HG03039 (cell line): ENCODE measurements at regions not wholly inside any gene's neighbourhood (a gene's known extent, or its start where the extent isn't known, plus 50 kb on each side); places are given as distances from the start of the nearest gene placed in this dataset.
"Not testable (repeated sequence)": the region's sequence is repeated elsewhere in the genome, so short reads cannot be mapped to it uniquely, and the experiment has no call there.

Experiments used
- ATAC-seq: cut with Tn5 transposase; IDR thresholded peaks from one replicate; pipeline ENCODE4 v1.9.1; 2021; ENCODE audit warnings: mild to moderate bottlenecking, moderate library complexity; ENCODE audit not compliant: unreplicated experiment

GRCh38 chr2:65754219-65754618 lies 321.8 kb upstream of the SPRED2 start:
- no peak for ATAC-seq

- no peak for ATAC-seq
Measured at GRCh38 chr2:65751408-65751807, 319.0 kb upstream of the SPRED2 start.

- no peak for ATAC-seq
Measured at GRCh38 chr2:65749545-65749944, 317.1 kb upstream of the SPRED2 start.

- not testable (repeated sequence) for ATAC-seq
Measured at GRCh38 chr2:65747875-65748274, 315.5 kb upstream of the SPRED2 start.

- ATAC-seq: no peak
Measured at GRCh38 chr2:65746931-65747675, 314.7 kb upstream of the SPRED2 start.

GRCh38 chr2:65744477-65745200 lies 312.2 kb upstream of the SPRED2 start:
- no peak for ATAC-seq

GRCh38 chr2:65742977-65743376 lies 310.6 kb upstream of the SPRED2 start:
- no peak for ATAC-seq

GRCh38 chr2:65739927-65740326 lies 307.5 kb upstream of the SPRED2 start:
- ATAC-seq: no peak

GRCh38 chr2:65737452-65738011 lies 305.1 kb upstream of the SPRED2 start:
- ATAC-seq: no peak

GRCh38 chr2:65731476-65731875 lies 299.1 kb upstream of the SPRED2 start:
- no peak for ATAC-seq

GRCh38 chr2:65730186-65730585 lies 297.8 kb upstream of the SPRED2 start:
- ATAC-seq: no peak

GRCh38 chr2:65729246-65729645 lies 296.8 kb upstream of the SPRED2 start:
- ATAC-seq: no peak

GRCh38 chr2:65728477-65729180 lies 296.2 kb upstream of the SPRED2 start:
- ATAC-seq: no peak

- ATAC-seq: no peak
Measured at GRCh38 chr2:65727816-65728215, 295.4 kb upstream of the SPRED2 start.

- ATAC-seq: no peak
Measured at GRCh38 chr2:65727381-65727780, 295.0 kb upstream of the SPRED2 start.

GRCh38 chr2:65724752-65725151 lies 292.4 kb upstream of the SPRED2 start:
- ATAC-seq: no peak

- ATAC-seq: no peak
Measured at GRCh38 chr2:65724336-65724735, 291.9 kb upstream of the SPRED2 start.

GRCh38 chr2:65722028-65722778 lies 289.8 kb upstream of the SPRED2 start:
- ATAC-seq: no peak

GRCh38 chr2:65716698-65717097 lies 284.3 kb upstream of the SPRED2 start:
- ATAC-seq: no peak

GRCh38 chr2:65715323-65715722 lies 282.9 kb upstream of the SPRED2 start:
- no peak for ATAC-seq

GRCh38 chr2:65714866-65715265 lies 282.5 kb upstream of the SPRED2 start:
- ATAC-seq: no peak
